Suppressor macrophage treated with lipopolysaccharide for 1 hour (primary cell): ENCODE measurements at regions not wholly inside any gene's neighbourhood (a gene's known extent, or its start where the extent isn't known, plus 50 kb on each side); places are given as distances from the start of the nearest gene placed in this dataset.

Source experiments
- DNase-seq, 3 donors: peaks; one replicate each; pipeline ENCODE4 v3.0.0-alpha.2; 2020 to 2022

GRCh38 chr19:29293292-29293691 is 80.3 kb upstream of the UQCRFS1 start:
- DNase-seq: no peak

DNA sequence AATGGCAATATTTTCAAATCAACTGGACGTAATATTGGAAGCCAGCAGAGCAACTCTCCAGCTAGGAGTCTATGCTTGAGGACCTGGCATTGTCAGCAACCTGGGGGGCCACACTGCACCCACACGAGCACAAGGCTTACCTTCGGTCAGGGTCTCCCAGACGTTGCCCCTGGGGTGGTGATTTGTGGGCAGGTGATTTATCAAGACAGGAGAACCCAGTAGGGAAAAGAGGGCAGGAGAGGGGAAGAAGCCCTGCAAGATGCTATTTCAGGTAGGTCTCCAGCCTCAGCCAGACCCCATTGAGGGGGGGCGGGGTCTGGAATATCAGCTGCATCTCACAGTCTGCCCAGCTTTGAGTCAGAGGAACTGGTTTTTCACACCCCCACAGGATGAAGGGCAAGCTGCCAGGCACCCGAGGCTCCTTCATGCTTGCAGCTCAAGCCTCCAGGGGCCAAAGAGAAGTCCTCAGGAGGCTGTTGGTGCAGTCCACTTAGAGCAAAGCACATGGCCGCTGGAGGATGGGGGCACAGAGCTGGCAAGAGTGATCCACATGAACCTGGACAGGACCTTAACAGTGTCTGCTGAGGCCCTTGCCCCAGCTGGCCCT is 80.9 kb upstream of the UQCRFS1 start:
- DNase-seq: no peak

DNA sequence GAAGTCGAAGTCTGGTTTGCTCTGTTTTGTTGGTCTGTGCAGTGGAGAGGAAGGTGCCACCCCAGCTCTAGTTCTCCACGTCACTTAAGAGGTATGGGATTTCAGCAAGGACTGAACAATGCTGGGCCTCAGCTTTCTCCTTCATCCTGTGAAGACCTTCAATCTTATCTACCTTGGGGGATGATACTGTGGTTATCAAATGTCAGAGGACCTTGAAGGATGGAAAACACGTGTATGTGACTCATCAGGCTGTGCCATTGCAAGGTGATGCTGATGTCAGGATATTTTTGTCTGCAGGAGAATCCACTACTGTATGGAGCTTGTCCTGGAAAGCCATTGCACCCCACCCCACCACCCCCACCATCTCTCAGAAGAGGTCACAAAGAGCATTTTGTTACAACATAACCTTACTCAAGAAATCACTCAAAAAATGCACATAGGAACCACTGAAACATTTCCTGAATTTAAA is 81.4 kb upstream of the UQCRFS1 start:
- peak in 1 of 3 donors; percentile 1 for DNase-seq

GRCh38 chr19:29295285-29295684 is 82.3 kb upstream of the UQCRFS1 start:
- no peak for DNase-seq

DNA sequence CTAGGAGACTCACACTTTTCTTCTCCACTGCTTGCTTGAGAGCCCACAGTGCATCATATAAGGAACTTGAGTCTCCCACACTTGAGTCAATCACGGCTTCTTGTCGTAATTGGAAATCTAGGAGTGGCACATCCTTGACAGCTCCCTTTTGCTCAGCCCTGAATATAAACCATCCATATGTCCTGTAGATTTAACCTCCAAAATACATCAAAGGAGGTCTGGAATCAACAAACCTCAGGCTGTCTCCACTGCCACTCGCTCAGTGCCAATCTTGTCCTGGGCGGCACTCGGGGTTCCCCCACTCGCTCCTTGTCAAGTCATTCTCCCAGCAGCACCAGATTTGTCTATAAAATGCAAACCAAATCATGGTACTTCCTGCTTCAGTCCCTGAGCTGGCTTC is 84.4 kb upstream of the UQCRFS1 start:
- no peak for DNase-seq

DNA sequence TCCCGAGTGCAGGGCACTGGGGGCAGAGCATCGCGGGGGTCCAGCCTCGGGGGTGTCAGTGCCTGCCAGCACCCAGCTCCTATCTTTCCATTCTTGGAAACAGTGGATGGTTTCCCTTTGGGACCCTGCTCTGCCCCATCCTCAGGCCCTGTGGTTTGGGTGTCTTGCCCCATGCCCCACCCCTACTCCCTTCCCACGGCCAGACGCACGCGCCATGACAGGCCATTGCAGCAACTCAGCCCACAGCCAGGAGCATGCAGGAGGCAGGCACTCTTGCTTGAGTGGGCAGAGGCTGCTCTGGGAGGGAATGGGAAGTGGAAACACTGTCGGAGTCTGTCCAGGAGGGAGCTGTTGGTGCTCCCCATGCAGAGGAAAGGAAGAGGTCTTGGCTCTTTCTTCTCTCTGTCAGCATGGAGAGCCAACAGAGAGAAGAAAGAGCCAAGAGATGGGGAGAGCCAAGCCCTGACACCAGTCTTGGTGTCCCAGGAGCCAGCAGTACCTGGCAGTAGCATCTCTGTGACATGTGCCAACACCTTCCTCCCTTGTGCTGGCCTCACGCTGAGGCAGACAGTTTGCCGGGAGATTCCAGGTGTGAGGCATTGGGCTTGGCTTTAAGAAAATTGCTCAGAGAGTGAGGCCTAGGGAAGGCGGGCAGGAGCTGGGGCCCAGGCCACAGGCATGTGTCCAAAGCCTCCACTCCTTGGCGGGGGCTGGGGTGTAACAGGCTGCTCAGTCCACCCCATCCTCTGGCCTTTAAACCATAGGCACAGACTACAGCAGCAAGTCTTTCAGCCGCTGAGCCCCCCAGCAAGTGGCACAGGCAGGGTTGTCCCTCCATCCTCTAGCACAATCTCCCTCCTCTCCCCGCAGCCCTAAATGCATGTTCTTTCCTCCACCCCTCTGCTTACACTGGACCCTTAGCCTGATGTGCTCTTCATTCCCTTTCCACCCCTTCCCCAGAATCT is 86.7 kb upstream of the UQCRFS1 start:
- DNase-seq: no peak

- no peak for DNase-seq
Observed at GRCh38 chr19:29302002-29302928, 89.3 kb upstream of the UQCRFS1 start.

GRCh38 chr19:29303069-29303718 is 90.2 kb upstream of the UQCRFS1 start:
- DNase-seq: no peak

- DNase-seq: no peak
Observed at GRCh38 chr19:29303719-29304090, 90.8 kb upstream of the UQCRFS1 start.

DNA sequence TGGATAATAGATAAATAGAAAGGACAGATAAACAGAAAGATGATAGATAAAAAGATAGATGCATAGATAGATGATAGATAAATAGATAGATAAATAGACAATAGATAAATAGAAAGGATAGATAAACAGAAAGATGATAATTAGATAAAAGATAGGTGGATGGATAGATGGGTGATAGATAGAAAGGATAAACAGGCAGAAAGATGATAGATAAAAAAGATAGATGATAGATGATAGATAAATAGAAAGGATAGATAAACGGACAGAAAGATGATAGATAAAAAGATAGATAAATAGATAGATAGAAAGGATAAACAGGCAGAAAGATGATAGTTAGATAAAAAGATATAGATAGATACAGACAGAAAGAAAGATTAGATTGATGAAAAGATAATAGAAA is 92.3 kb upstream of the UQCRFS1 start:
- no peak for DNase-seq

GRCh38 chr19:29308977-29309590 is 96.1 kb upstream of the UQCRFS1 start:
- DNase-seq: no peak

DNA sequence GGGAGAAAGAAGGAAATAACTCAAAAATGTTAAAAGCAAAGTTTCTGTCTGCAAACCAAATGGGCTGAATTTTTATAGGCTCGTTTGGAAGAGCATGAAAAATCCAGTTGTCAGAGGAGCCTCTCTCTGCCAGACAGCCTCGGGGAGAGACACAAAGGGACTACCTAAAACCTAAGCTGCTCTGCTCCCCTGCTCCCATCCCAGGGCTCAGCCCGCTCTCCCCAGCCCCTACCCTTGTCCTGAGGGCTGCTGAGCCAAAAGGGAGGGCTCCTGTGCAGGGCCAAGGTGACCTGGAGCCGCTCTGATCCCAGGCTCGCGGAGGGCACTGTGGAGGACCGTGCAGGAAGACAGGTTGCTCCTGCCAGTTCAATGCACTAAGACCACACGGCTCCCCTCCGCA is 96.7 kb upstream of the UQCRFS1 start:
- no peak for DNase-seq

- no peak for DNase-seq
Observed at GRCh38 chr19:29311191-29311790, 98.3 kb upstream of the UQCRFS1 start.

DNA sequence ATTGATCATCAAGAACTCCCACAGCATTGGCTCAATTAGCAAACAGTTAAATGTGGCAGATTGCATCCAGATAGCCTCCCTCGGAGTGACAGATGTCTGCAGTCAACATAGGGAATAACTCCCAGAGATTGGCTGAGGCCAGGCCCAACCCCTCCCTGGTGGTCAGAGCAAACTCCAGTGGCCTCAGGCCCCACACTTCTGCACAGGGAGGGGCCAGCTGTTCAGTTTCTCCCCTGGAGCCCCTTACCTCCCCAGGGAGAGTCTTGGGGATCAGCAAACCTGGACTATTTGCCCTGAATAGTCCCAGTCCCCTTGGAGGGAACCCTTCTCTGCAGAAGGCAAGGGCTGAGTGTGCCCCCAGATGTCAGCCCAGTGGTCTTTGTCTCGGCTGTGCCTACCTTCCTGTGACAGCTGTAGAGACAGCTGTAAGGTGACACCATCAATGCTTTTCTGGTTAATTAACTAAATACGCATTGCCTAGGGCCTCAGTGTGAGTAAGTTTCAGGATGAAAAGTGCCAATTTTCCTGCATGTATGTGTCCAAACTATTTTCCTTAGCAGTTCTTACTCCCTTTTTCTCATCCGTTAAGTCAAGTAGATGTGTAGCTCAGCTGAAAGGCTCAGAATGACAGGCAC is 102.7 kb upstream of the UQCRFS1 start:
- DNase-seq: no peak

GRCh38 chr19:29318581-29318980 is 105.6 kb upstream of the UQCRFS1 start:
- DNase-seq: no peak

DNA sequence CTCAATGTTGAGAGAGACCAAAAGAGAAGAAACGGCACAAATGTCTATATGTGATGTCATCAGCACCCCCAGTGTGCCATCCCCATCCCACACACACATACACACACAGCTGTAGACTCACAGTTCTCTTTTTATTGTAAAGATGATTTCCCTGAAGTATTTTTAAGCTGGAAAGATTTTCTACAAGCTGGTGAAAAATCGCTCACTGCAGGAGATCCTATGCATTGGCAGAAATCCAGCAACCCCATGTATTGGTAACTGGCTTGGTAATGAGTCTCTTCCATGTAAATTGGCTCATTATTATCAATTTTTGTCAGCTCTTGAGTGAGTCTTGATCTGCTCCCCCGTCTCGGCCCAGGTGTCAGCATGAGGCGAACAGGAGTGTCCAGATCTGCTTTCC is 107.1 kb upstream of the UQCRFS1 start:
- no peak for DNase-seq

- DNase-seq: no peak
Observed at GRCh38 chr19:29320618-29321017, 107.7 kb upstream of the UQCRFS1 start.

- no peak for DNase-seq
Observed at GRCh38 chr19:29321116-29321515, 108.2 kb upstream of the UQCRFS1 start.

GRCh38 chr19:29323021-29323430 is 110.1 kb upstream of the UQCRFS1 start:
- no peak for DNase-seq

DNA sequence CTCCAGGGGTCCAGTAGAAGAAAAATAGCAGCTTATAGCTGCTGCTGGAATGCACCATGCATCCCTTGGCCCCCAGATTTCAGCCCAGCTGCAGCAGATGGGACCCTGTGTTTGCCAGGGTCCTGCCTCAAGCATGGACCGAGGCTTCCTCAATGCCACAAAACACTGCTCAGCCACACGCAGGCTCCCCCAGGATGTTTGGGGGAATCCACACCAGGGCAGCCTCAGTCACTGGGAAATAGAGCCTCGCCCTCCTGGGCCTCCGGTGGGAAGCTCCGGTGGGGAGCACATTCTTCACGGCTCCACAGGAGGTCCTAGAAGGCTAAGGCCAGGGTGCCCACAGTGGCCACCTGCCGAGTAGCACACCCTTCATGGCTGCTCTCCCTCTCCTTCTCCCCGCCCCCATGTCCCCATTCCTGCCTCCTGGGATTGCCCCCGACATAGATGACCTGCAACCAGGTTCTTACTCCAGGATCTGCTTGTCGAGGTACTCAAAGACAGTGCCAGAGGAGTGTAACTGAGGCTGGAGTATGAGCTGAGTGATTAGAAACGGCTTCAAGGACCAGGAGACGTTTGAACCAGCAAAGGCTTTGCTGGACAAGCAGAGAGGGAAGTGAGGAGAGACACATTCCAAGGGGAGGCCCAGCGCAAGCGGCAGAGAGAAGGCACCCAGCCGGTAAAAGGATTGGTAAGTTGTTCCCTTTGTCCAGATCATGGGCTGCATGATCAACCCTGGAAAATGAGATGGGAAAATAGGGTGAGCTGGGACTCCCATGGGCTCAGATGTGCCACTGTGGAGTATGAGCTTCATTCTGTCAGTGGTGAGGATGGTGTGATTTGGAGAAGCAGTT is 110.7 kb upstream of the UQCRFS1 start:
- no peak for DNase-seq
